ENCODE measurements at regions not wholly inside any gene's neighbourhood (a gene's known extent, or its start where the extent isn't known, plus 50 kb on each side); places are given as distances from the start of the nearest gene placed in this dataset.

DNA sequence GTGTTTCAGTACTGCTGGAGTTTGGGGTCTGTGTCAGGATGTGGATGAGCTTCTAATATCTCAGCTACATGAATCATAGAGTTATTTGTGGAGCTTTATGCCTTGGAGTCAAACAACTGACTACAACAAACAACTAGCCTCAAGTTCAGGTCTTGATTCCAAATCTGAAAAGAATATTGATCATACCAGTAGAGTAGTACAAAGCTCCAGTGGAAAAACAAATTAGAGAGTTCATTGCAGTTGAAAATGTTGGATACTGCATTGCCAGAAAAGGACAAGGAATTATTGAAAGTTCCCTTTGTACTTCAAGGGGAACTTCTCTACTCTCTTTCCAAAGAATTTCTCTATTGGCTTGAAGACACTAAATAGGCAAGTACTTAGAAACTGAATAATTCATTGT is 117.6 kb upstream of the CTTNBP2 start:
- Histone ChIP-seq H3K18ac (ENCODE audit: low read depth, low read length) (no peak overlapping the region), H4K8ac (ENCODE audit: low read depth in 2 of 2, low read length in 2 of 2) (no peak overlapping the region), H3K27me3 (ENCODE audit: control insufficient read depth, insufficient read depth, low read length) (no peaks in the 10 kb centered on the region), H2BK15ac (ENCODE audit: low read depth, low read length) (no peak overlapping the region), H3K9me1 (ENCODE audit: insufficient read depth, low read length) (no peaks in the 10 kb centered on the region), H3K23ac (ENCODE audit: low read depth, low read length) (no peak overlapping the region), H2AK9ac (replicated peaks; ENCODE audit: low read depth, low read length, poor library complexity) (no peak overlapping the region), H3K27ac (ENCODE audit: insufficient read depth, low read length) (no peak overlapping the region), H3K9me3 (ENCODE audit: control insufficient read depth, insufficient read depth, low read length) (no peaks in the 10 kb centered on the region), H3K4ac (ENCODE audit: low read depth, low read length) (no peak overlapping the region), H3K79me1 (ENCODE audit: low read depth in 1 of 2, low read length in 2 of 2) (no peaks in the 10 kb centered on the region), H4K5ac (ENCODE audit: low read depth, low read length) (no peak overlapping the region), H3K4me1 (ENCODE audit: control insufficient read depth, insufficient read depth, low read length) (no peaks in the 10 kb centered on the region), H3K4me2 (ENCODE audit: low read depth, low read length) (no peak overlapping the region), H2AFZ (replicated peaks; ENCODE audit: low read length, poor library complexity) (no peak overlapping the region), H3K4me3 (ENCODE audit: insufficient read depth, low read depth, low read length) (no peak overlapping the region), H3K36me3 (ENCODE audit: control insufficient read depth, insufficient read depth, low read length) (no peaks in the 10 kb centered on the region), H4K91ac (ENCODE audit: insufficient read depth, low read depth, low read length) (no peak overlapping the region), H3K56ac (ENCODE audit: extremely low read depth, insufficient read depth, low read length) (no peak overlapping the region), H2BK120ac (ENCODE audit: low read depth, low read length) (no peak overlapping the region), H2AK5ac (ENCODE audit: low read depth, low read length) (no peak overlapping the region), H2BK5ac (ENCODE audit: low read depth, low read length, poor library complexity, severe bottlenecking) (no peak overlapping the region), H4K20me1 (ENCODE audit: insufficient read depth, low read length) (no peaks in the 10 kb centered on the region), H3K14ac (replicated peaks; ENCODE audit: low read depth, low read length) (no peak overlapping the region), H3K9ac (ENCODE audit: low read depth, low read length) (no peak overlapping the region), H2BK20ac (ENCODE audit: low read depth, low read length) (no peak overlapping the region)
- BruUV-seq (replicated peaks) = no TSS peak
- intact Hi-C loops (cut with micrococcal nuclease) = loop anchor here (10.0 kb wide), 1 partner anchor 236 kb away; no protein-coding TSS in a partner anchor
- no peak for TF ChIP-seq NFE2L2 (IDR thresholded peaks at IDR 0.05; ENCODE audit: low read depth, low read length)
- no peak for TF ChIP-seq BHLHE40 (IDR thresholded peaks at IDR 0.05; ENCODE audit: low read depth, low read length)
- TF ChIP-seq, protein P1, sequence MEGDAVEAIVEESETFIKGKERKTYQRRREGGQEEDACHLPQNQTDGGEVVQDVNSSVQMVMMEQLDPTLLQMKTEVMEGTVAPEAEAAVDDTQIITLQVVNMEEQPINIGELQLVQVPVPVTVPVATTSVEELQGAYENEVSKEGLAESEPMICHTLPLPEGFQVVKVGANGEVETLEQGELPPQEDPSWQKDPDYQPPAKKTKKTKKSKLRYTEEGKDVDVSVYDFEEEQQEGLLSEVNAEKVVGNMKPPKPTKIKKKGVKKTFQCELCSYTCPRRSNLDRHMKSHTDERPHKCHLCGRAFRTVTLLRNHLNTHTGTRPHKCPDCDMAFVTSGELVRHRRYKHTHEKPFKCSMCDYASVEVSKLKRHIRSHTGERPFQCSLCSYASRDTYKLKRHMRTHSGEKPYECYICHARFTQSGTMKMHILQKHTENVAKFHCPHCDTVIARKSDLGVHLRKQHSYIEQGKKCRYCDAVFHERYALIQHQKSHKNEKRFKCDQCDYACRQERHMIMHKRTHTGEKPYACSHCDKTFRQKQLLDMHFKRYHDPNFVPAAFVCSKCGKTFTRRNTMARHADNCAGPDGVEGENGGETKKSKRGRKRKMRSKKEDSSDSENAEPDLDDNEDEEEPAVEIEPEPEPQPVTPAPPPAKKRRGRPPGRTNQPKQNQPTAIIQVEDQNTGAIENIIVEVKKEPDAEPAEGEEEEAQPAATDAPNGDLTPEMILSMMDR (conservative IDR thresholded peaks at IDR 0.05; ENCODE audit: low read depth, low read length) = no peak
- TF ChIP-seq RAD21 (IDR thresholded peaks at IDR 0.05; ENCODE audit: low read length) = no peak
- no peak for TF ChIP-seq CHD1 (IDR thresholded peaks at IDR 0.05; ENCODE audit: low read depth, low read length)
- no peak for TF ChIP-seq FOS (IDR thresholded peaks at IDR 0.05; ENCODE audit: low read depth, low read length)
- TF ChIP-seq CEBPB (IDR thresholded peaks at IDR 0.05; ENCODE audit: low read depth, low read length) = no peak
- TF ChIP-seq, protein P2, sequence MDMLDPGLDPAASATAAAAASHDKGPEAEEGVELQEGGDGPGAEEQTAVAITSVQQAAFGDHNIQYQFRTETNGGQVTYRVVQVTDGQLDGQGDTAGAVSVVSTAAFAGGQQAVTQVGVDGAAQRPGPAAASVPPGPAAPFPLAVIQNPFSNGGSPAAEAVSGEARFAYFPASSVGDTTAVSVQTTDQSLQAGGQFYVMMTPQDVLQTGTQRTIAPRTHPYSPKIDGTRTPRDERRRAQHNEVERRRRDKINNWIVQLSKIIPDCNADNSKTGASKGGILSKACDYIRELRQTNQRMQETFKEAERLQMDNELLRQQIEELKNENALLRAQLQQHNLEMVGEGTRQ (IDR thresholded peaks at IDR 0.05; ENCODE audit: low read depth, low read length) = no peak
- TF ChIP-seq SMC3 (IDR thresholded peaks at IDR 0.05; ENCODE audit: low read depth, low read length) = no peak
- no peak for TF ChIP-seq RCOR1 (IDR thresholded peaks at IDR 0.05; ENCODE audit: insufficient replicate concordance, low read length)
- TF ChIP-seq, protein P3, sequence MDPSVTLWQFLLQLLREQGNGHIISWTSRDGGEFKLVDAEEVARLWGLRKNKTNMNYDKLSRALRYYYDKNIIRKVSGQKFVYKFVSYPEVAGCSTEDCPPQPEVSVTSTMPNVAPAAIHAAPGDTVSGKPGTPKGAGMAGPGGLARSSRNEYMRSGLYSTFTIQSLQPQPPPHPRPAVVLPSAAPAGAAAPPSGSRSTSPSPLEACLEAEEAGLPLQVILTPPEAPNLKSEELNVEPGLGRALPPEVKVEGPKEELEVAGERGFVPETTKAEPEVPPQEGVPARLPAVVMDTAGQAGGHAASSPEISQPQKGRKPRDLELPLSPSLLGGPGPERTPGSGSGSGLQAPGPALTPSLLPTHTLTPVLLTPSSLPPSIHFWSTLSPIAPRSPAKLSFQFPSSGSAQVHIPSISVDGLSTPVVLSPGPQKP (IDR thresholded peaks at IDR 0.05; ENCODE audit: borderline replicate concordance, low read depth, low read length) = no peak
- no peak for TF ChIP-seq MXI1 (IDR thresholded peaks at IDR 0.05; ENCODE audit: borderline replicate concordance, low read depth, low read length)
- in situ Hi-C loops (cut with MboI; ENCODE audit: low sequenced_read_pairs) = no loop called here
- ChIA-PET POLR2A (ENCODE audit: unreplicated experiment) (no interaction called here), CTCF (interaction anchor here (0.6 kb wide), 1 partner anchor 19 kb away, joined by 9 read pairs; no protein-coding TSS in a partner anchor)
- dilution Hi-C loops (cut with HindIII; ENCODE audit: low sequenced_read_pairs, unreplicated experiment) = no loop called here
- ATAC-seq (ENCODE audit: low read depth) = no peak
- DNase-seq = no peak

Measured in IMR-90 (cell line).